ENCODE measurements at regions not wholly inside any gene's neighbourhood (a gene's known extent, or its start where the extent isn't known, plus 50 kb on each side); places are given as distances from the start of the nearest gene placed in this dataset.

- no peak overlapping the region for H3K27ac Mint-ChIP-seq (ENCODE audit: low read depth, unreplicated experiment)
- no TSS peak for BruUV-seq (replicated peaks)
- H3K36me3 Mint-ChIP-seq (ENCODE audit: insufficient read depth, unreplicated experiment) = no peaks in the 10 kb centered on the region
- H3K4me1 Mint-ChIP-seq (ENCODE audit: insufficient read depth, unreplicated experiment) = no peaks in the 10 kb centered on the region
- DNase-seq (ENCODE audit: unreplicated experiment) = no peak
- no peak overlapping the region for H3K4me3 Mint-ChIP-seq (ENCODE audit: unreplicated experiment)
- intact Hi-C loops (cut with micrococcal nuclease) = no loop called here
- POLR2A ChIA-PET = no interaction called here
- H3K27me3 Mint-ChIP-seq (ENCODE audit: insufficient read depth, unreplicated experiment) = no peaks in the 10 kb centered on the region
- no peak for TF ChIP-seq CTCF (IDR thresholded peaks at IDR 0.05; ENCODE audit: unreplicated experiment)
- H3K9me3 Mint-ChIP-seq (ENCODE audit: unreplicated experiment) = no peaks in the 10 kb centered on the region
- CTCF ChIA-PET = no interaction called here
These were observed 193.1 kb upstream of the FLRT2 start for GRCh38 chr14:85336817-85337216.

- H3K27ac Mint-ChIP-seq (ENCODE audit: low read depth, unreplicated experiment) = no peak overlapping the region
- TF ChIP-seq CTCF (IDR thresholded peaks at IDR 0.05; ENCODE audit: unreplicated experiment) = no peak
- intact Hi-C loops (cut with micrococcal nuclease) = no loop called here
- no peaks in the 10 kb centered on the region for H3K9me3 Mint-ChIP-seq (ENCODE audit: unreplicated experiment)
- H3K36me3 Mint-ChIP-seq (ENCODE audit: insufficient read depth, unreplicated experiment) = no peaks in the 10 kb centered on the region
- CTCF ChIA-PET = no interaction called here
- POLR2A ChIA-PET = no interaction called here
- H3K4me3 Mint-ChIP-seq (ENCODE audit: unreplicated experiment) = no peak overlapping the region
- no peak for DNase-seq (ENCODE audit: unreplicated experiment)
- no TSS peak for BruUV-seq (replicated peaks)
- H3K4me1 Mint-ChIP-seq (ENCODE audit: insufficient read depth, unreplicated experiment) = peaks cover 10% of the 10 kb centered on the region
- no peaks in the 10 kb centered on the region for H3K27me3 Mint-ChIP-seq (ENCODE audit: insufficient read depth, unreplicated experiment)
These were observed 191.0 kb upstream of the FLRT2 start for GRCh38 chr14:85338895-85339294.

GRCh38 chr14:85342858-85343607 lies 186.9 kb upstream of the FLRT2 start:
- intact Hi-C loops (cut with micrococcal nuclease) = no loop called here
- no TSS peak for BruUV-seq (replicated peaks)

GRCh38 chr14:85344171-85344570 lies 185.8 kb upstream of the FLRT2 start:
- Mint-ChIP-seq H3K4me3 (ENCODE audit: unreplicated experiment) (no peak overlapping the region), H3K36me3 (ENCODE audit: insufficient read depth, unreplicated experiment) (no peaks in the 10 kb centered on the region), H3K27me3 (ENCODE audit: insufficient read depth, unreplicated experiment) (no peaks in the 10 kb centered on the region), H3K27ac (ENCODE audit: low read depth, unreplicated experiment) (no peak overlapping the region), H3K9me3 (ENCODE audit: unreplicated experiment) (no peaks in the 10 kb centered on the region), H3K4me1 (ENCODE audit: insufficient read depth, unreplicated experiment) (peaks cover 10% of the 10 kb centered on the region)
- ChIA-PET POLR2A (no interaction called here), CTCF (interaction anchor here (0.7 kb wide), 1 partner anchor 22 kb away, joined by 4 read pairs; no protein-coding TSS in a partner anchor)
- BruUV-seq (replicated peaks) = no TSS peak
- no peak for DNase-seq (ENCODE audit: unreplicated experiment)
- no peak for TF ChIP-seq CTCF (IDR thresholded peaks at IDR 0.05; ENCODE audit: unreplicated experiment)
- intact Hi-C loops (cut with micrococcal nuclease) = no loop called here

More at GRCh38 chr14:85342858-85343607, 186.9 kb upstream of the FLRT2 start:
- Mint-ChIP-seq H3K27me3 (ENCODE audit: insufficient read depth, unreplicated experiment) (no peaks in the 10 kb centered on the region), H3K36me3 (ENCODE audit: insufficient read depth, unreplicated experiment) (no peaks in the 10 kb centered on the region), H3K4me3 (ENCODE audit: unreplicated experiment) (no peak overlapping the region), H3K27ac (ENCODE audit: low read depth, unreplicated experiment) (no peak overlapping the region), H3K4me1 (ENCODE audit: insufficient read depth, unreplicated experiment) (peaks cover 10% of the 10 kb centered on the region), H3K9me3 (ENCODE audit: unreplicated experiment) (no peaks in the 10 kb centered on the region)
- TF ChIP-seq CTCF (IDR thresholded peaks at IDR 0.05; ENCODE audit: unreplicated experiment) = no peak
- POLR2A ChIA-PET = interaction anchor here (0.6 kb wide), 1 partner anchor 127 kb away, joined by 3 read pairs; no protein-coding TSS in a partner anchor
- CTCF ChIA-PET = interaction anchor here (0.7 kb wide), 1 partner anchor 1159 kb away, joined by 3 read pairs; no protein-coding TSS in a partner anchor
- peak; percentile 14 for DNase-seq (ENCODE audit: unreplicated experiment)
